ENCODE measurements at regions not wholly inside any gene's neighbourhood (a gene's known extent, or its start where the extent isn't known, plus 50 kb on each side); places are given as distances from the start of the nearest gene placed in this dataset.

- ATAC-seq (ENCODE audit: poor library complexity) (no peak), DNase-seq (no peak)
- intact Hi-C loops (cut with DNase I), result no loop called here
Measured at GRCh38 chr2:21633911-21634310, 510.1 kb downstream of the TDRD15 start.

GRCh38 chr2:21640046-21640445 is 516.3 kb downstream of the TDRD15 start:
- no peak for DNase-seq
- intact Hi-C loops (cut with DNase I), result no loop called here
- ATAC-seq (ENCODE audit: poor library complexity), result no peak

- intact Hi-C loops (cut with DNase I), result no loop called here
Measured at GRCh38 chr2:21642647-21643046, 518.9 kb downstream of the TDRD15 start.

GRCh38 chr2:21643180-21643579 is 519.4 kb downstream of the TDRD15 start:
- ATAC-seq (ENCODE audit: poor library complexity) (no peak), DNase-seq (no peak)
- intact Hi-C loops (cut with DNase I), result no loop called here

More at GRCh38 chr2:21642647-21643046, 518.9 kb downstream of the TDRD15 start:
- ATAC-seq (ENCODE audit: poor library complexity), result peak; percentile 27
- no peak for DNase-seq

DNA sequence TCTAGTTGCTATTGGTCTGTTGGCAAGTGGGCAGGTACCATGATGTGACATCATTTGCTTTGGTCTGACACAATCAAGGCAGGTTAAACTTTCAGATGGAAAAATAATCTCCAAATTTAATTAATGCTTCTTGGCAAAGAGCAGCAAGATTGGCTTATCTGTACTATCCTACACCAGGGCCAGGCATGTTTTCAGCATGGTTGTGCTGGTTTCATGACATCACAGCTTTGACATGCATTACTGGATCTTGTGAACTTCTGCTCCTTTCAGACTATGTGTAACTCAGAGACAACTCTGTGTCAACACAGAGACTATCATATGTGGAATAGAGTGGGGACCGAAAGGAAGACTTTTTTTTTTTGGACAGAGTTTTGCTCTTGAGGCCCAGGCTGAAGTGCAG is 520.5 kb downstream of the TDRD15 start:
- ATAC-seq (ENCODE audit: poor library complexity), result no peak
- no peak for DNase-seq

DNA sequence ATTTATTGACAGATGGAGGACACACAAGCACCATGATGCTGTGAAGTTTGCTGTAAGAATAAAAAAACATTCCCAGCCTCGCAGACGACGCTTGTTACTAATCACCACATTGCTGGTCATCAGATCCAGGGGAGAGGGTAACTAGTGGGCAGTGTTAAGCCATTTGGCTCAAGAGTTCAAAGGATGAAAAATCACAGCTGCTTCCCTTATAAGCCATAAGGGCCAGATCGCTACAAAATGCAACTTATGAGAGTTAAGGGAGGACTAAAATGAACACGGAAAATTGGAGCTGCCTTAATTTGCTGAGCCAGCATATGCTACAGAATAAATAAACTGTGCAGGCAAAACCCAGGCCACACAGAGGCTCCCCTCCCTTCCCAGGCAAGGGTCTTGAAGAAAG is 522.6 kb downstream of the TDRD15 start:
- DNase-seq, result no peak
- intact Hi-C loops (cut with DNase I), result no loop called here
- no peak for ATAC-seq (ENCODE audit: poor library complexity)

More for the DNA sequence above, 520.5 kb downstream of the TDRD15 start:
- intact Hi-C loops (cut with DNase I), result no loop called here

- ATAC-seq (ENCODE audit: poor library complexity), result no peak
- intact Hi-C loops (cut with DNase I), result no loop called here
- no peak for DNase-seq
Measured at GRCh38 chr2:21650569-21650968, 526.8 kb downstream of the TDRD15 start.

DNA sequence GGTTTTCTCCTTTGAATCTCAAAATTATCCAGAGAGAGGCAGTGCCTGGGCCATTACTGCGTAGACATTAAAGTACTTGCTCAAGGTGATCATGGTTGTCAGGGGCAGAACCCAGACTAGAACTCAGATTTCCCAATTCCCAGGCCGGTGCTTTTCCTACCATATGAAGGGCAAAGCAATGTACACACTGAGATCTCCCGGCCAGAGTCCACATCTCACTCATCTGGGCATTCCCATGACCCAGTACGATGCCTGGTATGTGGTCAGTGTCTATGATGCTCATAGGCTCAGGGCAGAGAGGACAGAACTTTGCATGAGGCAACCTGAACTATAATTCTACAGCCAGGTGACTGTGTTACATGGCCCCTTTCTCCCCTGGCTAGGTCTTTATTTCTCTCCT is 531.4 kb downstream of the TDRD15 start:
- no peak for DNase-seq
- intact Hi-C loops (cut with DNase I), result no loop called here
- ATAC-seq (ENCODE audit: poor library complexity), result no peak

- no peak for ATAC-seq (ENCODE audit: poor library complexity)
- DNase-seq, result no peak
- intact Hi-C loops (cut with DNase I), result no loop called here
Measured at GRCh38 chr2:21656330-21657075, 532.7 kb downstream of the TDRD15 start.

DNA sequence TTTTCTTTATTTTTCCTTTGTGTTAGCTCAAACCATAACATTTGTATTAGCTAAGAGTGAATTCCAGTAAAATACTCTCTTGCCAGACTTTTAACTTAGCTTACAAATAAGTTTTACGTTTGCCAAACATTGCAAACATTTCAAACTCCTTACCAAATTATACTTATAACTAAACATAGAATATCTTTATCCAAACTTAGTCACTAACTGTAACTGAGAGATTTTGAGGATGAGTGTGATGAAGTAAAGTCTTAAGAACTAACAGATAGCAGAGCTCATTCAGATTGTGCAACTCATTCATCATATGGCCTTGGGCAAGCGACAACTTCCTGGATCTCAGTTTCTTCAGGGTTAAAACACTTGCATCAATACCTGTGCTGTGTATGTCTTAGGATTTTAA is 533.7 kb downstream of the TDRD15 start:
- ATAC-seq (ENCODE audit: poor library complexity) (no peak), DNase-seq (no peak)
- intact Hi-C loops (cut with DNase I), result no loop called here

DNA sequence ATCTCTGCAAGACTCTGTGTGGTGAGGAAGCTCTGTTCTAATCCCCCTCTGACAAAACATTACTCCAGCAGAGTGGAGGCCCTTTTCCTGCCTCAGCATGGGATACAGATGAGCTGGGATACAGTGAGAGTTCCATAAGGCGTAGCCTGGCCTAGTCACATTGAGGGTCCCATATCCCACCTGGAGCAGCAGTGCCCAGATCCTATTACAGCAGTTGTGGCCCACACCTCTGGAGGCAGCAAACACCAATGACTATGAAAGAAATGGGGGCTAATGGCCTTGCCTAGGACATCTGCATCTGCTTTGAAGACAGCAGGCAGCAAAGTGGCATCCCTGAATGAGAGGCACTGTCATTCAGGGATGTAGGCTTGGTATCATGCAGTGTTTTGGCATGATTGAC is 534.5 kb downstream of the TDRD15 start:
- intact Hi-C loops (cut with DNase I), result no loop called here
- DNase-seq (no peak), ATAC-seq (ENCODE audit: poor library complexity) (no peak)

GRCh38 chr2:21658907-21659477 is 535.2 kb downstream of the TDRD15 start:
- DNase-seq (no peak), ATAC-seq (ENCODE audit: poor library complexity) (no peak)
- intact Hi-C loops (cut with DNase I), result no loop called here

DNA sequence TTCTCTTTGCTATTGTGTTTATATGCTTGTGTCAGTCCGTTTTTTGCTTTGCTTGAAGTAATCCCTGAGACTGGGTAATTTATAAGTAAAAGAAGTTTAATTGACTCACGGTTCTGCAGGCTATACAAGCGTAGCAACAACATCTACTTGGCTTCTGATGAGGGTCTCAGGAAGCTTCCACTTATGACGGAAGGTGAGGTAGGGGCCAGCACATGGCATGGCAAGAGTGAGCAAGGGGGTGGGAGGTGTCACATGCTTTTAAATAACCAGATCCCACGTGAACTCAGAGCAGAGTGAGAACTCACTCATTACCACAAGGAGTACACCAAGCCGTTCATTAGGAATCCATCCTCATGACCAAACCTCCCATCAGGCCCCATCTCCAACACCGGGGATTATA is 540.3 kb downstream of the TDRD15 start:
- intact Hi-C loops (cut with DNase I), result no loop called here
- ATAC-seq (ENCODE audit: poor library complexity), result no peak
- no peak for DNase-seq

DNA sequence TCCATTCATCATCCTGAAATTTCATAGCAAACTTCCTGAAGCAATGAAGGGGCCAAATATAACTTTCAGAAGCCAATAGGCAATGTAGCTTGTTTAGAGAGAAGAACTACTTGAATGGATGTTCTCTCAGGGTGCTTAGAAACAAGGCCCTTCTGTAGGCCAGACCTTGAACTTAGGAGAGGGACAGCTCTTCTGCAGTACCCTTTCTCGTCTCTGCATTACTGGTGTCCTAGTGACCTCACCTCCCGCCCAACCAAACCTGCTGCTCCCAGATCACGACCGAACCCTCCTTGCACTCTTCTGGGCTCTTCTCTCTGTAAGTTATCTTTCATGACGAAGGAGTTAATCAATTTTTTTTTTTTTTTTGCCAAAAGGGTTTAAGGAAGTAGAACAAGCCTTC is 543.9 kb downstream of the TDRD15 start:
- intact Hi-C loops (cut with DNase I), result no loop called here
- DNase-seq (no peak), ATAC-seq (ENCODE audit: poor library complexity) (no peak)

DNA sequence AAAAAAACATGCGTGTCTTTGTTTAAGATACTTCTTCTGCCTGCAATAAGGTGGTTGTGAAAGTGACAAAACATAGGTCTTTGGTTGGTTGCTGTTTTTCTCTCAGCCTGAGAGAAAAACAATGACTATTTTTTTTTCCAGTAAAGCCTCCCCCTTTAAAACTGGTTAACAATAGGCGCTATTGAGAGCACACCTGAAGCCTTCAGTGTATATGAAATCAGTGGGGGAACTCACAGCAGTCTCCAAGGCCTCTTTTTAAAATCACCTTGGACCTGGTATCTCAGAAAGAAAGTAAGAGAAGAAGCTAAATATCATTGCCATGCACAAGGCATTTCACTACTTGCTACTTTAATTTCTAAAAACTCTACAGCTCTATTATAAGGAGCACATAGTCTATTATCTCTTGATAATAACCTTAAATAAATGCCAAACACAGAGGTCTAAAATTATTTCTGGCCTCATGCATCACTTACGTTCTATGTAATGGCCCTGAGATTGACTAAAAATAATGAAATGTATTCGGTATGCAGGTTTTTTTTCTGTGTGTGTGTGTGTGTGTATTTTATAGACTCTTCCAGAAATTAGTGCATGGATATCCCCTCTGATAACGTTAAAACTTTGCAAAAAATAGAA is 544.4 kb downstream of the TDRD15 start:
- DNase-seq (no peak), ATAC-seq (ENCODE audit: poor library complexity) (peak; percentile 73)
- intact Hi-C loops (cut with DNase I), result no loop called here

- ATAC-seq (ENCODE audit: poor library complexity) (no peak), DNase-seq (no peak)
- intact Hi-C loops (cut with DNase I), result no loop called here
Measured at GRCh38 chr2:21676041-21676440, 552.3 kb downstream of the TDRD15 start.

DNA sequence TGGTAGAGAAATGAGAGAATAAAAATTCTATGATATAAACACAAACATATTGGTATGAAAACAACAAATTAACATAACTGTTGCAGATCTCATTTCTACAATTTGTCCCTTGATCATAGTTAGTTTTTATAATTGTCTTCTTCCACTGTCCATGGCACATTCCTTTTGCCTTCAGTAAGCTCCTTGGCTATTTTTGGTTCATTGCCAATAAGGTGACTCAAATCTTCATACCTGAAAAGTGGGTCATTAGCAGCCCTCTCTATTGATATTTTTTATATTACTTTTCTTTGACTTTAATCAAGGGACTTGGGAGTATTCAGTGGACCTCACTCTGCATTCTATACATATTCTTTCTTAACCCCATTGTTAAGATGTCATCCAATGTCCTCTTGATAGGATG is 552.9 kb downstream of the TDRD15 start:
- ATAC-seq (ENCODE audit: poor library complexity) (no peak), DNase-seq (no peak)
- intact Hi-C loops (cut with DNase I), result no loop called here

DNA sequence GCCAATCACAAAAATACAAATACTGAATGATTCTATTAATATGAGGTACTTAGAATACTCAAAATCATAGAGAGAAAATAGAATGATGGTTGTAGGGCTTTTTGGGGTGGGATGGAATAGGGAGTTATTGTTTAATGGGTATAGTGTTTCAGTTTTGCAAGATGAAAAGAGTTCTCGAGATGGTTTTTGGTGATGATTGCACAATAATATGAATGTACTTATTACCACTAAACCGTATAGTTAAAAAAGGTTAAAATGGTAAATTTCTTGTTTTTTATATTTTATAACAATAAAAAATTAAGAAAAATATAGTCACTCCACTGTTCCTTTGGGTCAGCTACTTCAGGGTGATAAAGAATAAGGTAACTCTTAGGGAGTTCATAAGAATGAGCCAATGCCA is 560.1 kb downstream of the TDRD15 start:
- DNase-seq, result no peak
- intact Hi-C loops (cut with DNase I), result no loop called here
- no peak for ATAC-seq (ENCODE audit: poor library complexity)

DNA sequence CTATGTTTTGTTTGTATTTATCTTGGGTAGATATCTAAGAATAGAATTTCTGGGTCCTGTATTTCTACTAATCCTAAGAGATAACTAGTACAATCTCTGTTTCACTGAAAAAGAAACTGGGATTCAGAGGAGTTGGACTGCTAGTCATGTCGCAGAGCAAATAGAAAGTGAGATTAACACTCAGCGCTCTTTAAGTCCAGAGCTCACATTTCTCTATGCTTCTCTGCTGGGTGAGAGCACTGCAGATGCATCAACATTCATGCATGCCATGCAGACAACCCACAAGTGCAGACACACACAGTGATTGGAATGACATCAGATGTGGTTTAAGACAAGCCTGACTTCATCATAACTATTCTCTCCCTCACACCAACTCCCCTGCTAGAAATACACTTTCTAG is 563.8 kb downstream of the TDRD15 start:
- ATAC-seq (ENCODE audit: poor library complexity) (no peak), DNase-seq (no peak)
- intact Hi-C loops (cut with DNase I), result no loop called here

GRCh38 chr2:21690005-21690404 is 566.2 kb downstream of the TDRD15 start:
- DNase-seq, result no peak
- intact Hi-C loops (cut with DNase I), result no loop called here
- no peak for ATAC-seq (ENCODE audit: poor library complexity)

All from Right ventricle myocardium superior (tissue), 1 donor.